Thymus (tissue), 11 donors: ENCODE measurements at regions not wholly inside any gene's neighbourhood (a gene's known extent, or its start where the extent isn't known, plus 50 kb on each side); places are given as distances from the start of the nearest gene placed in this dataset.

Source experiments
- DNase-seq, 9 donors: peaks; one replicate each; pipeline ENCODE4 v3.0.0-alpha.2; 2013; ENCODE audit warnings: low spot score in 9 of 9, low read depth in 6 of 9, missing footprints in 1 of 9
- H3K27ac ChIP-seq, 2 donors: one replicate each; pipeline ENCODE4 v1.5.1; 2013; ENCODE audit warnings: control low read depth in 1 of 2, low read depth in 1 of 2, low read length in 1 of 2, mild to moderate bottlenecking in 1 of 2, moderate library complexity in 1 of 2
- H3K27me3 ChIP-seq, 2 donors: one replicate each; pipeline ENCODE4 v1.5.1; 2013; ENCODE audit warnings: low read length in 1 of 2; ENCODE audit not compliant: control insufficient read depth in 2 of 2, insufficient read depth in 1 of 2
- H3K36me3 ChIP-seq, 2 donors: one replicate each; pipeline ENCODE4 v1.5.1; 2013; ENCODE audit warnings: low read length in 1 of 2, mild to moderate bottlenecking in 1 of 2, moderate library complexity in 1 of 2; ENCODE audit not compliant: control insufficient read depth in 2 of 2, insufficient read depth in 2 of 2
- H3K4me1 ChIP-seq, 2 donors: one replicate each; pipeline ENCODE4 v1.5.1; 2013; ENCODE audit warnings: low read length in 2 of 2; ENCODE audit not compliant: control insufficient read depth in 2 of 2, insufficient read depth in 2 of 2
- H3K4me3 ChIP-seq, 2 donors: one replicate each; pipeline ENCODE4 v1.5.1; 2013; ENCODE audit warnings: low read length in 2 of 2, control low read depth in 1 of 2, mild to moderate bottlenecking in 1 of 2
- H3K9me3 ChIP-seq, 2 donors: one replicate each; pipeline ENCODE4 v1.5.1; 2013; ENCODE audit warnings: low read length in 1 of 2, mild to moderate bottlenecking in 1 of 2; ENCODE audit not compliant: control insufficient read depth in 2 of 2, insufficient read depth in 1 of 2
- WGBS: extraction: QIAGEN DNeasy Blood & Tissue Kit; methylation state at CpG from one replicate; pipeline ENCODE4 v1.1.7; 2013; 5-methylcytosine and 5-hydroxymethylcytosine counted together
- donor health status: healthy.

DNA sequence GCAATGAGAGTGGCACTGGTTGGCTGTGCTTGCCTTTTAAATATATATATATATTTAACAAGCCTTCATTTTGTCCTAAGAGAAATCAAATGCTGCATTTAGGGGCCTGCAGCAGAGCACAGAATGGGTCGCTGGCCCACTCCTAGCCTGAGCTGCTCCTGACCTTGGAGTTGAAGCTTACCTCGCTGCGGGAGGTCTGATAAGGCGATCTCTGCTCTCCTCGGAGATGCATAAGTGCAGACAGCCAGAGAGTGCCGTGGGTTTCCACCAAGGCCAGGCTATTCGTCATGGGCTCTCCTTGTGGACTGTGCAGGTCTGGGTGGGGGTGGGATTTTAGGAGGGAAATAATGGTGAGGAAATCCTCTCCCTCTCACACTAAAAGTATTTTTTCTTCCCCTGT, 99.5 kb upstream of the IKZF1 start:
- Histone ChIP-seq H3K36me3 (no peaks in the 10 kb centered on the region), H3K4me1 (peaks cover 49 to 78% of the 10 kb centered on the region in 2 donors), H3K27ac (peak overlapping the region; percentile 39 to 73), H3K9me3 (no peaks in the 10 kb centered on the region), H3K27me3 (no peaks in the 10 kb centered on the region), H3K4me3 (no peak overlapping the region)
- DNase-seq = no peak
- 85% methylated on average over 7 of the region's 7 CpGs for WGBS

DNA sequence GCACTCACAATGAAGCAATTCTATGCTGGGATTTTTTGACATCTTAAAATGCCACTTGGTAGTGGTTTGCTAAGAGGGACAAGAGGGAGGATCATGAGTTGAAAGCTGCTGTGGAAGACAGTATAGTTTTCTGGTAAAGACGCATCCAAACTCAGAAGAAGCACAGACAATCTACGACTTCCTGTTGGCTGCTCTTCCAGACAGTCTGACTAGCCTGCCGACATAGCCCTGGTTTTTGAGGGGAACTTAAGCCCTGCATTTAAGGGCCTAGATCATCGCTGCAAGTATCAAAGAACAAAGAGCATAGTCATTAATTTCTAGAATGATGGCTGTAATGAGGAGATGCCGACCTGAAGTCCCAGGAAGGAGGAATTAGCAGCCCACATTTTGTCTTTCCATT, 99.9 kb upstream of the IKZF1 start:
- peak in 2 of 9 donors; percentile 50 to 75 for DNase-seq
- Histone ChIP-seq H3K4me3 (no peak overlapping the region), H3K27ac (peak overlapping the region; percentile 39 to 66), H3K27me3 (no peaks in the 10 kb centered on the region), H3K36me3 (no peaks in the 10 kb centered on the region), H3K9me3 (no peaks in the 10 kb centered on the region), H3K4me1 (peaks cover 46 to 74% of the 10 kb centered on the region in 2 donors)
- WGBS = 19% methylated on average over 5 of the region's 5 CpGs

DNA sequence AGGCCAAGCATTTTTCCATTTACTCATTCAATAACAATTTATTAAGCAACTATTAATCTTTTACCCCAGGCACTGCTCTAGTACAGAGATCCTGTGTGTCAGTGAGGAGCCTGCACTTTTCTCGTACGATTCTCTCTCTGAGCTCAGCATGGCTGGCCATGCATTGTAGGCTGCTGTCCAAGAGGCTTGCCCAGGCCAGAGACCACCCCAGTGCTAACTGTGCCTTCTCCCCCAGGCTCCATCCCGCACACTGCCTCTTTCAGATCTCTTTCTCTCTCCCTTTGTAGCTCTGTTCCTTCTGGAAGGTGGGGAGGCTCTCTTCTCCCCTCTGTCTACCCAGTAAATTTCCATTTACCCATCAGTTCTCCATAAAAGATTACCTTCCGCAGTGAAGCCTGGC, 101.0 kb upstream of the IKZF1 start:
- no peak for DNase-seq

DNA sequence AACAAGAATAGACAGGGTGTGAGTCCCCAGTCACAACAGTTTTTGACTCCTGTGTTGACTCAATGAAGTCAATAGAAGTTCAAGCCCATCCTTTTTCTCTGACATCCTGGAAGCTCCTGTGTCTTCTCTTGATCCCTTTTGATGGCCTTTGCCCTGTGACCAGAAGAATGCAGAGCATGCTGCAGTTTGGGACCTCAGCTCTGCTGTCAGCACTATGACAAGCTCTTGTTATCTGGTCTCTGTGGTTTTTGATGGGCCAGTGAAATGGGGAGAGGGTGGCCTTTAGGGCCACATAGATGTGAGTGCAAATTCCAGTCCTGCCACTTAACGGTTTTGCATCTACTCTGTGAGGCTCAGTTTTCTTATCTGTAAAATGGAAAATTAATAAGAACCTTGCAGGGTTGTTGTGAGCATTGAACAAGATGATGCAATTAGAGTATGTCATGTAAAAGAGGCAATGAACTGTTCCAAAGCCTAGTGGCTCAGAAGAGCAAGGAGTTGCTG, 102.4 kb upstream of the IKZF1 start:
- DNase-seq = no peak
- Histone ChIP-seq H3K4me3 (no peak overlapping the region), H3K27ac (no peak overlapping the region), H3K27me3 (no peaks in the 10 kb centered on the region), H3K9me3 (no peaks in the 10 kb centered on the region), H3K4me1 (peaks cover 33 to 63% of the 10 kb centered on the region in 2 donors), H3K36me3 (no peaks in the 10 kb centered on the region)
- WGBS = 96% methylated on average over 1 of the region's 1 CpG

More for the DNA sequence above, 101.0 kb upstream of the IKZF1 start:
- H3K27me3 ChIP-seq = no peaks in the 10 kb centered on the region
- H3K9me3 ChIP-seq = no peaks in the 10 kb centered on the region
- no peaks in the 10 kb centered on the region for H3K36me3 ChIP-seq
- H3K4me3 ChIP-seq = no peak overlapping the region
- 97% methylated on average over 4 of the region's 4 CpGs for WGBS
- H3K4me1 ChIP-seq = peaks cover 41 to 70% of the 10 kb centered on the region in 2 donors
- H3K27ac ChIP-seq = no peak overlapping the region

DNA sequence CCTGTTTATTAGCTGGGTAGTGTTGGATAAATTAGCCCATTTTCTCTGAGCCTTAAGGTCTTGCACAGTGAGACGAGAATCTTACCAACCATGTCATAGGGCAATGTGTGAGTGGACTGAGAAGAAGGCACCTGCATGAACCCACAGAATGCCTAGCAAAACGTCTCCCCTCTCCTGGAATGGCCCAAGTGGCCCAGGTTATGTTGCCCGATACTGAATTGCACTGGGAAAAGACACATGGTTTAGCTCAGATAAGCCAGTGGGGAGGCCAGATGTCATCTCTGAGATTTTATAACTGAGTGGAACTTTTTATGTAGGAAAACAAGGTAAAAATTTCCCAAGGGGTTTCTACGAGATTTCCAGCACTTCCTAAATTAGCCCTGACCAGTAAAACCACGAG, 104.7 kb upstream of the IKZF1 start:
- H3K27me3 ChIP-seq = no peaks in the 10 kb centered on the region
- H3K4me3 ChIP-seq = no peak overlapping the region
- DNase-seq = no peak
- H3K4me1 ChIP-seq = peaks cover 27 to 51% of the 10 kb centered on the region in 2 donors
- no peaks in the 10 kb centered on the region for H3K9me3 ChIP-seq
- no peaks in the 10 kb centered on the region for H3K36me3 ChIP-seq
- H3K27ac ChIP-seq = no peak overlapping the region
- WGBS = 77% methylated on average over 5 of the region's 5 CpGs

DNA sequence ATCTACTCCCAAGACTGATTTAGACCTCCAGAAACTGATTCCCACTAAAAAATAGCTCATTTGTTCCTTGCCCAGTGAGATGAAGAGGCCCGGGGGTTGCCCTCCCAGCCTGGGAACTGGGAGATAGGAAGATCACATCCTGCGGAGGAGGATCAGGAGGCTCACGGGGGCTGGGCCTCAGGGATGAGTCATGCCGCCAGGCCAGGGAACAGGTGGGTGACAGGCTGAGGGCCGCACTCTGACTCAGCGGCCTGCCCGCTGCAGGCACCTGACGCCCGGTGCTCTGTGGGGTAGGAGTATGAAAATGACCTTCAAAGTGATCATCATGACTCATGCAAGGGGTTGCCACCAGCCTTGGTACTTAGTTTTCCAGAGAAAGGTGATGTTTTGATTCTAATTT, 104.5 kb upstream of the ZPBP start:
- WGBS = 83% methylated on average over 9 of the region's 9 CpGs
- Histone ChIP-seq H3K27me3 (no peaks in the 10 kb centered on the region), H3K36me3 (no peaks in the 10 kb centered on the region), H3K4me3 (no peak overlapping the region), H3K27ac (peak overlapping the region in 1 of 2 donors; percentile 55), H3K4me1 (peaks cover 13 to 30% of the 10 kb centered on the region in 2 donors), H3K9me3 (no peaks in the 10 kb centered on the region)
- peak in 1 of 9 donors; percentile 43 for DNase-seq

DNA sequence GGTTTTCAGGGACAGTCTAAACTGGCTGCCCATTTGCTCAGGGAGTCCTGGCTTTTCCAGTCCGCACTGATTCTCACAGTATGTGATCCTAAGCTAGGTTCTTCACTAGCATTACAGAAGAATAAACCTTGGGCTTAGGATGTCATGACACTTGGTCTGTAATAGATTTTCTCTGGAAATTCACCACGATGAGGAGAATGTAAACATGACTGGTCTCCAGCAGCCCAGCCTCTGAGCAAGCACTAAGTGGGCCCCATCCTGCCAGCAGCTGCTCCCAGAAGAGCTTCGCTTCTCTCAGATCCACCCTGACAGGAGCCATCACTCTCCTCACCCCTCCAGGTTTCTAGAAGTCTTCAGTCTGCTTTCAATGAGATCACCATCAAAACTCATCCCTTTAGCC, 103.7 kb upstream of the ZPBP start:
- H3K27me3 ChIP-seq = no peaks in the 10 kb centered on the region
- no peaks in the 10 kb centered on the region for H3K36me3 ChIP-seq
- H3K27ac ChIP-seq = peak overlapping the region in 1 of 2 donors; percentile 55
- H3K4me1 ChIP-seq = peaks cover 9 to 24% of the 10 kb centered on the region in 2 donors
- no peak overlapping the region for H3K4me3 ChIP-seq
- H3K9me3 ChIP-seq = no peaks in the 10 kb centered on the region
- DNase-seq = peak in 1 of 9 donors; percentile 64
- WGBS = 76% methylated on average over 3 of the region's 3 CpGs

DNA sequence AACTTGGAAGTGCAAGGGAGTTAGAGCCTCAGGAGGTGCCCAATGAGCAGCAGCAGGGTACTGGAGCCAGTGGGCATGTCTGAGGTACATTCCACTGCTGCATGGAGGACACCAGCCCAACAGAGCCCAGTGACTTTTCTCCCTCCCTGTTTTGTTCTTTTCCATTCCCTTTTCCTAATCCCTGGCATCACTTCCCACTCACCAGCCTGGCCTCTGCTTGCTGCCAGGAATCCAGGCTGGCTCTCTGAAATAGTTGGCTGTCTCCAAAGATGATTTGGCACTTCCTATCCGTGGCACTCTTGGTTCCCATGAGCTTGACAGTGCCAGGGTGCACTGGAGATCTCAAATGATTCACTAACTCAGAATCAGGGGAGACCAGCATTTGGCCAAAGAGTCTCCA, 97.7 kb upstream of the ZPBP start:
- Histone ChIP-seq H3K36me3 (no peaks in the 10 kb centered on the region), H3K27ac (no peak overlapping the region), H3K9me3 (peaks cover 0 to 1% of the 10 kb centered on the region in 2 donors), H3K4me1 (peaks cover 0 to 6% of the 10 kb centered on the region in 2 donors), H3K4me3 (no peak overlapping the region), H3K27me3 (no peaks in the 10 kb centered on the region)
- no peak for DNase-seq
- 87% methylated on average over 1 of the region's 1 CpG for WGBS

DNA sequence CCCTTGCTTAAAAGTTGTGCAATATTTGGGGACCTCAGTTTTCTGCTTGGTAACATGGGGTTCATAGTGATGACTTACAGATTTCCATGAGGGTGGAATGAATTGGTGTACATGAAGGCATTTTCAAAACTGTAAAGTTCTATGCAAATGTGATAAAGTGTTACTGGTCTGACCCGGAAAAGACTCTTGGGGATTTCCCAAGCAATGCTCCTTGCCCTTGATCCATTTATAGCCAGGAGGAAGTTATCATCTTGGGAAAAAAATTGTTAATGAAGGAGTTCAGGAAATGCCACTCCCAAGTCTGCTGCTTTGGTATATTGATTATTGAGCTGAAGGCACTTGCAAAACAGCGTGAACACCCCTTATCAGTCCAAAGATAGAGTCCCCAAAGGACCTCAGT, 96.3 kb upstream of the ZPBP start:
- DNase-seq = no peak
- Histone ChIP-seq H3K36me3 (no peaks in the 10 kb centered on the region), H3K27ac (no peak overlapping the region), H3K4me3 (no peak overlapping the region), H3K4me1 (peaks cover 3 to 16% of the 10 kb centered on the region in 2 donors), H3K27me3 (no peaks in the 10 kb centered on the region), H3K9me3 (peaks cover 0 to 1% of the 10 kb centered on the region in 2 donors)
- WGBS = 97% methylated on average over 2 of the region's 2 CpGs
